ENCODE measurements at regions not wholly inside any gene's neighbourhood (a gene's known extent, or its start where the extent isn't known, plus 50 kb on each side); places are given as distances from the start of the nearest gene placed in this dataset.

- Histone ChIP-seq H3K4me1 (ENCODE audit: control insufficient read depth in 1 of 2, insufficient read depth in 2 of 2, low read depth in 1 of 2, low read length in 1 of 2) (no peaks in the 10 kb centered on the region; a peak in 1 of 4 replicates), H3K36me3 (replicated peaks in 1 of 2; ENCODE audit: control insufficient read depth in 1 of 2, insufficient read depth in 2 of 2, low read length in 1 of 2) (no peaks in the 10 kb centered on the region), H3K4me2 (no peak overlapping the region), H3F3A (replicated peaks; ENCODE audit: insufficient read depth) (no peaks in the 10 kb centered on the region), H3K9me2 (no peaks in the 10 kb centered on the region), H3K9me3 (no peaks in the 10 kb centered on the region), H3K9ac (no peak overlapping the region), H3K4me3 (ENCODE audit: low read depth in 2 of 2, low read length in 1 of 2) (no peak overlapping the region), H3K79me2 (ENCODE audit: insufficient read depth) (no peaks in the 10 kb centered on the region), H3K27me3 (ENCODE audit: insufficient read depth) (no peaks in the 10 kb centered on the region), H3K27ac (ENCODE audit: low read depth in 2 of 2, low read length in 1 of 2) (no peak overlapping the region), H4K20me1 (ENCODE audit: insufficient read depth) (no peaks in the 10 kb centered on the region), H2AFZ (ENCODE audit: low read depth) (no peak overlapping the region)
- TF ChIP-seq SIN3A (IDR thresholded peaks at IDR 0.05; ENCODE audit: borderline replicate concordance, low read depth, low read length) (no peak), NRF1 (IDR thresholded peaks at IDR 0.05; ENCODE audit: low read depth, low read length) (no peak), FOSL2 (IDR thresholded peaks at IDR 0.05; ENCODE audit: borderline replicate concordance, low read depth) (no peak), IRF3 (IDR thresholded peaks at IDR 0.05; ENCODE audit: low read depth, low read length) (no peak), MEF2A (IDR thresholded peaks at IDR 0.05; ENCODE audit: borderline replicate concordance, low read depth) (no peak), YY1 (IDR thresholded peaks at IDR 0.05; ENCODE audit: low read depth) (no peak), EZH2phosphoT487 (IDR thresholded peaks at IDR 0.05; ENCODE audit: borderline replicate concordance, low read depth) (no peak), CTCF (IDR thresholded peaks at IDR 0.05) (no peak), GATA2 (CRISPR knock-in tag; IDR thresholded peaks at IDR 0.05) (no peak), JUND (IDR thresholded peaks at IDR 0.05) (no peak), NFIC (IDR thresholded peaks at IDR 0.05; ENCODE audit: borderline replicate concordance) (no peak), FOXJ3 (CRISPR knock-in tag; IDR thresholded peaks at IDR 0.05) (no peak), EP300 (IDR thresholded peaks at IDR 0.05; ENCODE audit: borderline replicate concordance in 1 of 2, low read depth in 1 of 2, low read length in 1 of 2) (no peak)
- TF ChIP-seq, protein P1, sequence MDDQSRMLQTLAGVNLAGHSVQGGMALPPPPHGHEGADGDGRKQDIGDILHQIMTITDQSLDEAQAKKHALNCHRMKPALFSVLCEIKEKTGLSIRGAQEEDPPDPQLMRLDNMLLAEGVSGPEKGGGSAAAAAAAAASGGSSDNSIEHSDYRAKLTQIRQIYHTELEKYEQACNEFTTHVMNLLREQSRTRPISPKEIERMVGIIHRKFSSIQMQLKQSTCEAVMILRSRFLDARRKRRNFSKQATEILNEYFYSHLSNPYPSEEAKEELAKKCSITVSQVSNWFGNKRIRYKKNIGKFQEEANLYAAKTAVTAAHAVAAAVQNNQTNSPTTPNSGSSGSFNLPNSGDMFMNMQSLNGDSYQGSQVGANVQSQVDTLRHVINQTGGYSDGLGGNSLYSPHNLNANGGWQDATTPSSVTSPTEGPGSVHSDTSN (IDR thresholded peaks at IDR 0.05) = no peak
- TF ChIP-seq, protein P2, sequence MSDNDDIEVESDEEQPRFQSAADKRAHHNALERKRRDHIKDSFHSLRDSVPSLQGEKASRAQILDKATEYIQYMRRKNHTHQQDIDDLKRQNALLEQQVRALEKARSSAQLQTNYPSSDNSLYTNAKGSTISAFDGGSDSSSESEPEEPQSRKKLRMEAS (IDR thresholded peaks at IDR 0.05; ENCODE audit: low read depth) = no peak
- CTCF ChIA-PET = interaction anchor here (1.2 kb wide), 1 partner anchor 8 kb away, joined by 3 read pairs; no protein-coding TSS in a partner anchor
- DNase-seq = no peak
- POLR2A ChIA-PET = no interaction called here
Observed at GRCh38 chr2:140041811-140042210, 1261.6 kb upstream of the NXPH2 start.

Data from SK-N-SH (cell line).